GM23338 (cell line): ENCODE measurements at regions not wholly inside any gene's neighbourhood (a gene's known extent, or its start where the extent isn't known, plus 50 kb on each side); places are given as distances from the start of the nearest gene placed in this dataset.

ENCODE experiments used
- ATAC-seq: fragments of 200-7000 bp; cut with Tn5 transposase; 3 replicates; pipeline ENCODE4 v1.9.1; 2020
- DNase-seq: peaks from one replicate; pipeline ENCODE4 v3.0.0-alpha.2; 2015; ENCODE audit warnings: low spot score
- H2AFZ ChIP-seq: fragments of 200-600 bp; sonication (generic); 2 replicates; pipeline ENCODE4 v1.8.0; 2016; ENCODE audit warnings: antibody characterized with exemption, mild to moderate bottlenecking, moderate library complexity
- H3F3A ChIP-seq: fragments of 200-600 bp; sonication (generic); replicated peaks from 2 replicates; pipeline ENCODE4 v1.8.0; 2017; ENCODE audit warnings: antibody characterized with exemption, mixed run types, low read depth
- H3K27ac ChIP-seq: fragments of 200-600 bp; sonication (generic); 2 replicates; pipeline ENCODE4 v1.6.1; 2016; ENCODE audit warnings: low read depth
- H3K27me3 ChIP-seq: fragments of 200-600 bp; sonication (generic); 2 replicates; pipeline ENCODE4 v1.8.0; 2016; ENCODE audit warnings: mild to moderate bottlenecking, mixed run types, moderate library complexity; ENCODE audit not compliant: insufficient read depth
- H3K36me3 ChIP-seq: fragments of 200-600 bp; sonication (generic); 2 replicates; pipeline ENCODE4 v1.8.0; 2016; ENCODE audit warnings: mild to moderate bottlenecking; ENCODE audit not compliant: insufficient read depth
- H3K4me1 ChIP-seq: fragments of 200-600 bp; sonication (generic); 2 replicates; pipeline ENCODE4 v1.8.0; 2016; ENCODE audit warnings: mild to moderate bottlenecking, moderate library complexity; ENCODE audit not compliant: insufficient read depth
- H3K4me2 ChIP-seq: fragments of 200-600 bp; sonication (generic); 2 replicates; pipeline ENCODE4 v1.7.1; 2017; ENCODE audit warnings: mixed run types
- H3K4me3 ChIP-seq: fragments of 200-600 bp; sonication (generic); 2 replicates; pipeline ENCODE4 v1.6.1; 2016; ENCODE audit warnings: mixed run types
- H3K79me2 ChIP-seq: fragments of 200-600 bp; sonication (generic); replicated peaks from 2 replicates; pipeline ENCODE4 v1.8.0; 2017; ENCODE audit warnings: mild to moderate bottlenecking; ENCODE audit not compliant: insufficient read depth
- H3K9me2 ChIP-seq: fragments of 200-600 bp; sonication (generic); 2 replicates; pipeline ENCODE4 v1.8.0; 2017; ENCODE audit not compliant: insufficient read depth
- H4K20me1 ChIP-seq: fragments of 200-600 bp; sonication (generic); replicated peaks from 2 replicates; pipeline ENCODE4 v1.8.0; 2017; ENCODE audit warnings: mild to moderate bottlenecking; ENCODE audit not compliant: insufficient read depth
- H3K27ac Mint-ChIP-seq: 2 replicates; pipeline ENCODE4 v1.8.0; 2020; ENCODE audit warnings: inconsistent platforms, mild to moderate bottlenecking, moderate library complexity, mixed read lengths
- H3K27me3 Mint-ChIP-seq: 3 replicates; pipeline ENCODE4 v1.8.0; 2022; ENCODE audit warnings: low read depth, mild to moderate bottlenecking, moderate library complexity, mixed read lengths, inconsistent platforms; ENCODE audit not compliant: insufficient read depth, poor library complexity
- H3K36me3 Mint-ChIP-seq: 3 replicates; pipeline ENCODE4 v1.8.0; 2021; ENCODE audit warnings: low read depth, mild to moderate bottlenecking, inconsistent platforms, moderate library complexity, mixed read lengths
- H3K4me1 Mint-ChIP-seq: 3 replicates; pipeline ENCODE4 v1.8.0; 2020; ENCODE audit warnings: mild to moderate bottlenecking, inconsistent platforms, mixed read lengths
- H3K4me3 Mint-ChIP-seq: 3 replicates; pipeline ENCODE4 v1.8.0; 2021; ENCODE audit warnings: moderate library complexity, mild to moderate bottlenecking, inconsistent platforms, mixed read lengths
- H3K9me3 Mint-ChIP-seq: 3 replicates; pipeline ENCODE4 v1.8.0; 2020; ENCODE audit warnings: moderate library complexity, mild to moderate bottlenecking, inconsistent platforms, mixed read lengths
- CREB1 ChIP-seq: fragments of 250-450 bp; sonication (Bioruptor Pico); IDR thresholded peaks from 2 replicates; pipeline ENCODE4 v1.5.0; 2020; ENCODE audit warnings: low read depth, mild to moderate bottlenecking, moderate library complexity
- CTCF ChIP-seq, 2 experiments: fragments of 200-600 bp in 1 of 2; sonication (generic) in 1 of 2; conservative IDR thresholded peaks; 2 replicates each; pipeline versions ENCODE4 v1.5.1 to v1.6.1; 2016 to 2017; ENCODE audit warnings: antibody characterized with exemption in 2 of 2, low read depth in 2 of 2, mild to moderate bottlenecking in 2 of 2, moderate library complexity in 1 of 2
- ETS1 ChIP-seq: IDR thresholded peaks from 2 replicates; pipeline ENCODE4 v1.6.1; 2016; ENCODE audit warnings: antibody characterized with exemption
- EZH2 ChIP-seq: fragments of 200-600 bp; sonication (generic); IDR thresholded peaks from one replicate; pipeline ENCODE4 v1.8.0; 2017; ENCODE audit warnings: antibody characterized with exemption, mild to moderate bottlenecking, low read depth; ENCODE audit not compliant: unreplicated experiment
- JUNB ChIP-seq: IDR thresholded peaks from one replicate; pipeline ENCODE4 v1.6.1; 2016; ENCODE audit warnings: antibody characterized with exemption; ENCODE audit not compliant: unreplicated experiment
- NANOG ChIP-seq: IDR thresholded peaks from 2 replicates; pipeline ENCODE4 v1.6.1; 2016; ENCODE audit warnings: antibody characterized with exemption, borderline replicate concordance
- REST ChIP-seq: IDR thresholded peaks from one replicate; pipeline ENCODE4 v1.6.1; 2018; ENCODE audit warnings: antibody characterized with exemption; ENCODE audit not compliant: unreplicated experiment
- ZNF114 ChIP-seq: fragments of 250-450 bp; sonication (Bioruptor Pico); IDR thresholded peaks from 2 replicates; pipeline ENCODE4 v1.5.0; 2020; ENCODE audit warnings: mild to moderate bottlenecking, moderate library complexity
- ZNF331 ChIP-seq: fragments of 250-450 bp; sonication (Bioruptor Pico); IDR thresholded peaks from 2 replicates; pipeline ENCODE4 v1.5.0; 2020; ENCODE audit warnings: low read depth, mild to moderate bottlenecking, moderate library complexity
- TF ChIP-seq, protein P1 (sequence below): fragments of 250-450 bp; sonication (Bioruptor Pico); IDR thresholded peaks from 2 replicates; pipeline ENCODE4 v1.5.0; 2020; ENCODE audit warnings: mild to moderate bottlenecking, moderate library complexity

DNA sequence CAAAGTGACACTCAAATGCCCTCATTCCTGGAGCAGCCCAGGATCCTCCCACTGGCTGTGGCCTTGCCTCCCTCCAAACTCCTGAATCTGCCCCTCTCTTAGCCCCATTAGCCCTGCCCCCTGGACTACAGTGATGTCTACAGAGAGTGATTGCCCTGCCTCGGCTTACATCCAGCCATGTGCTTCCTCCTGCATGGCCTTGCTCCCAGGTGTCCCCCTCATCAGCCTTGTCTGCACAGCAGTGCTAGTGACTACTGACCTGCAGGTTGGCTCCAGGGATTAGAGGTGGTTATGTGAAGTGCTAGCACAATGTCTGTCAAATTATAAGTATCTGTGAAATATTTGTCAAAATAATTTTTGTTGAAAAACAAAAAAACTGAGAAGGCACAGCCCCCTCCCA lies 259.1 kb upstream of the MYT1L start (continued):
- TF ChIP-seq REST (no peak), JUNB (no peak), ETS1 (no peak), ZNF114 (CRISPR knock-in tag) (no peak), NANOG (no peak)

DNA sequence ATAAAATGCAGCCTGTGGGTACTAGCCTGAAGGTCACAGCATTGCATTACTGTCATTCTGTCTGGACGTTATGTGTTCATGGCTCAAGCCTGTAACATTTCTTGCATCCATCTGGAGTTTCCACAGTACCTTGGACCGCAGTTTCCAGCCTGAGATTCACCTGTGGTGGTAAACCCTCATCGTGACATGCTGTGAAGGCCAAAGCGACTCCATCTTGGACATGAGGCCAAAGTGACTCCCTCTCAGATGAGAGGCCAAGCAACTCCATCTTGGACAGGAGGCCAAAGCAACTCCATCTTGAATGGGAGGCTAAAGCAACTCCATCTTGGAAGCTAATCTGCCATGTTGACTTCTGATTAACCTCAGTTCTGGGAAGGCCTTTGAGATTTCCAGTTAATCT lies 257.7 kb upstream of the MYT1L start:
- H3K27me3 Mint-ChIP-seq: peaks cover 2% of the 10 kb centered on the region
- H3K4me3 ChIP-seq: no peak overlapping the region
- H3K9me3 Mint-ChIP-seq: no peaks in the 10 kb centered on the region; the same call in 2 of the 3 replicates
- H3K36me3 ChIP-seq: no peaks in the 10 kb centered on the region
- H3K36me3 Mint-ChIP-seq: no peaks in the 10 kb centered on the region
- H3K79me2 ChIP-seq: no peaks in the 10 kb centered on the region
- no peak for TF ChIP-seq ETS1
- TF ChIP-seq, protein P1, sequence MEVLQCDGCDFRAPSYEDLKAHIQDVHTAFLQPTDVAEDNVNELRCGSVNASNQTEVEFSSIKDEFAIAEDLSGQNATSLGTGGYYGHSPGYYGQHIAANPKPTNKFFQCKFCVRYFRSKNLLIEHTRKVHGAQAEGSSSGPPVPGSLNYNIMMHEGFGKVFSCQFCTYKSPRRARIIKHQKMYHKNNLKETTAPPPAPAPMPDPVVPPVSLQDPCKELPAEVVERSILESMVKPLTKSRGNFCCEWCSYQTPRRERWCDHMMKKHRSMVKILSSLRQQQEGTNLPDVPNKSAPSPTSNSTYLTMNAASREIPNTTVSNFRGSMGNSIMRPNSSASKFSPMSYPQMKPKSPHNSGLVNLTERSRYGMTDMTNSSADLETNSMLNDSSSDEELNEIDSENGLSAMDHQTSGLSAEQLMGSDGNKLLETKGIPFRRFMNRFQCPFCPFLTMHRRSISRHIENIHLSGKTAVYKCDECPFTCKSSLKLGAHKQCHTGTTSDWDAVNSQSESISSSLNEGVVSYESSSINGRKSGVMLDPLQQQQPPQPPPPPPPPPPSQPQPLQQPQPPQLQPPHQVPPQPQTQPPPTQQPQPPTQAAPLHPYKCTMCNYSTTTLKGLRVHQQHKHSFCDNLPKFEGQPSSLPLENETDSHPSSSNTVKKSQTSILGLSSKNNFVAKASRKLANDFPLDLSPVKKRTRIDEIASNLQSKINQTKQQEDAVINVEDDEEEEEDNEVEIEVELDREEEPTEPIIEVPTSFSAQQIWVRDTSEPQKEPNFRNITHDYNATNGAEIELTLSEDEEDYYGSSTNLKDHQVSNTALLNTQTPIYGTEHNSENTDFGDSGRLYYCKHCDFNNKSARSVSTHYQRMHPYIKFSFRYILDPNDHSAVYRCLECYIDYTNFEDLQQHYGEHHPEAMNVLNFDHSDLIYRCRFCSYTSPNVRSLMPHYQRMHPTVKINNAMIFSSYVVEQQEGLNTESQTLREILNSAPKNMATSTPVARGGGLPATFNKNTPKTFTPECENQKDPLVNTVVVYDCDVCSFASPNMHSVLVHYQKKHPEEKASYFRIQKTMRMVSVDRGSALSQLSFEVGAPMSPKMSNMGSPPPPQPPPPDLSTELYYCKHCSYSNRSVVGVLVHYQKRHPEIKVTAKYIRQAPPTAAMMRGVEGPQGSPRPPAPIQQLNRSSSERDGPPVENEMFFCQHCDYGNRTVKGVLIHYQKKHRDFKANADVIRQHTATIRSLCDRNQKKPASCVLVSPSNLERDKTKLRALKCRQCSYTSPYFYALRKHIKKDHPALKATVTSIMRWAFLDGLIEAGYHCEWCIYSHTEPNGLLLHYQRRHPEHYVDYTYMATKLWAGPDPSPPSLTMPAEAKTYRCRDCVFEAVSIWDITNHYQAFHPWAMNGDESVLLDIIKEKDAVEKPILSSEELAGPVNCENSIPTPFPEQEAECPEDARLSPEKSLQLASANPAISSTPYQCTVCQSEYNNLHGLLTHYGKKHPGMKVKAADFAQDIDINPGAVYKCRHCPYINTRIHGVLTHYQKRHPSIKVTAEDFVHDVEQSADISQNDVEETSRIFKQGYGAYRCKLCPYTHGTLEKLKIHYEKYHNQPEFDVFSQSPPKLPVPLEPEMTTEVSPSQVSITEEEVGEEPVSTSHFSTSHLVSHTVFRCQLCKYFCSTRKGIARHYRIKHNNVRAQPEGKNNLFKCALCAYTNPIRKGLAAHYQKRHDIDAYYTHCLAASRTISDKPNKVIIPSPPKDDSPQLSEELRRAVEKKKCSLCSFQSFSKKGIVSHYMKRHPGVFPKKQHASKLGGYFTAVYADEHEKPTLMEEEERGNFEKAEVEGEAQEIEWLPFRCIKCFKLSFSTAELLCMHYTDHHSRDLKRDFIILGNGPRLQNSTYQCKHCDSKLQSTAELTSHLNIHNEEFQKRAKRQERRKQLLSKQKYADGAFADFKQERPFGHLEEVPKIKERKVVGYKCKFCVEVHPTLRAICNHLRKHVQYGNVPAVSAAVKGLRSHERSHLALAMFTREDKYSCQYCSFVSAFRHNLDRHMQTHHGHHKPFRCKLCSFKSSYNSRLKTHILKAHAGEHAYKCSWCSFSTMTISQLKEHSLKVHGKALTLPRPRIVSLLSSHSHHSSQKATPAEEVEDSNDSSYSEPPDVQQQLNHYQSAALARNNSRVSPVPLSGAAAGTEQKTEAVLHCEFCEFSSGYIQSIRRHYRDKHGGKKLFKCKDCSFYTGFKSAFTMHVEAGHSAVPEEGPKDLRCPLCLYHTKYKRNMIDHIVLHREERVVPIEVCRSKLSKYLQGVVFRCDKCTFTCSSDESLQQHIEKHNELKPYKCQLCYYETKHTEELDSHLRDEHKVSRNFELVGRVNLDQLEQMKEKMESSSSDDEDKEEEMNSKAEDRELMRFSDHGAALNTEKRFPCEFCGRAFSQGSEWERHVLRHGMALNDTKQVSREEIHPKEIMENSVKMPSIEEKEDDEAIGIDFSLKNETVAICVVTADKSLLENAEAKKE (CRISPR knock-in tag): no peak
- no peak for TF ChIP-seq CREB1 (CRISPR knock-in tag)
- no peak for TF ChIP-seq CTCF (conservative IDR thresholded peaks at IDR 0.05; ENCODE audit: low read depth in 2 of 2)
- no peak for TF ChIP-seq EZH2
- TF ChIP-seq ZNF331 (CRISPR knock-in tag): no peak
- no peak for DNase-seq
- no peak overlapping the region for H3K27ac ChIP-seq
- no peaks in the 10 kb centered on the region for H3K27me3 ChIP-seq
- peaks cover 14% of the 10 kb centered on the region for H3K4me1 Mint-ChIP-seq
- no peak overlapping the region for H3K4me3 Mint-ChIP-seq
- no peak overlapping the region for H2AFZ ChIP-seq
- no peak overlapping the region for H3K4me2 ChIP-seq
- H3K27ac Mint-ChIP-seq: no peak overlapping the region
- no peaks in the 10 kb centered on the region for H4K20me1 ChIP-seq
- H3F3A ChIP-seq: no peaks in the 10 kb centered on the region
- no peak for ATAC-seq
- H3K4me1 ChIP-seq: no peaks in the 10 kb centered on the region
- peaks cover 5% of the 10 kb centered on the region; the same call in 1 of the 2 replicates for H3K9me2 ChIP-seq
